Upper lobe of left lung (tissue), 4 donors: ENCODE measurements at regions not wholly inside any gene's neighbourhood (a gene's known extent, or its start where the extent isn't known, plus 50 kb on each side); places are given as distances from the start of the nearest gene placed in this dataset.

Experiments
- CTCF ChIP-seq, 6 experiments: fragments of 450-650 bp in 4 of 6; fragments of 200-600 bp in 2 of 6; sonication (generic) in 2 of 6; IDR thresholded peaks; one replicate each; pipeline ENCODE4 v1.5.1; 2016 to 2019; ENCODE audit warnings: antibody characterized with exemption in 6 of 6
- EP300 ChIP-seq, 4 donors: sonication (generic); formaldehyde crosslinking; IDR thresholded peaks; one replicate each; pipeline ENCODE4 v1.5.1; 2017; ENCODE audit warnings: antibody characterized with exemption in 4 of 4, control low read depth in 2 of 4
- POLR2A ChIP-seq, 4 donors: fragments of 450-650 bp; IDR thresholded peaks; one replicate each; pipeline ENCODE4 v1.5.1; 2016 to 2017; ENCODE audit warnings: antibody characterized with exemption in 4 of 4, mild to moderate bottlenecking in 2 of 4
- POLR2AphosphoS5 ChIP-seq, 2 donors: sonication (generic); formaldehyde crosslinking; IDR thresholded peaks; one replicate each; pipeline ENCODE4 v1.5.1; 2017; ENCODE audit warnings: antibody characterized with exemption in 2 of 2

GRCh38 chr3:124318656-124319055 lies 326.7 kb upstream of the ROPN1 start:
- TF ChIP-seq POLR2A (IDR thresholded peaks at IDR 0.05) = no peak
- no peak for TF ChIP-seq CTCF (IDR thresholded peaks at IDR 0.05)
- TF ChIP-seq EP300 (IDR thresholded peaks at IDR 0.05) = no peak
- TF ChIP-seq POLR2AphosphoS5 (IDR thresholded peaks at IDR 0.05) = no peak
